ENCODE measurements at regions not wholly inside any gene's neighbourhood (a gene's known extent, or its start where the extent isn't known, plus 50 kb on each side); places are given as distances from the start of the nearest gene placed in this dataset.

- no peak for DNase-seq
These were observed 102.7 kb downstream of the CRYAA start for GRCh38 chr21:43271452-43272020.

- DNase-seq: no peak
These were observed 102.0 kb downstream of the CRYAA start for GRCh38 chr21:43270800-43271301.

GRCh38 chr21:43269957-43270705 lies 101.3 kb downstream of the CRYAA start:
- DNase-seq: no peak

DNA sequence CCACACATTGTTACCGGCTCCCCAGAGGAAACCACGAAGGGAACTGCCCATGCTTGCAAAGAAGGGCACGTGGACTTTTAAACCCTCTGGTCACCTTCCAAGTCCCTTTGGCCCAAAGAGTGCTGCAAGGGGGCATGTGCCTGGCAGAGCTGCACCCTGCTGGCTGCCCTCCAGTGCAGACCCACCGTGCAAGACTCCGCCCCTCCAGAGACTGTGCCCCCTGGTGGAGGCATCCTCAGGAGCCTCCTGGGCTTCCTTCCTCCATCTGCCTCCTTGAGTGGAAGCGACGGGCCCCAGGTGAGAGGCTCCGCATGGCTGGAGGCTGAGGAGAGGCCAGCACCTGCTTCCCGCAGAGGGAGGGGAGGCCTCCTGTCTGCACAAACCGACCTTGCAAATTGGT lies 100.6 kb downstream of the CRYAA start:
- DNase-seq: no peak

- DNase-seq: no peak
These were observed 100.0 kb downstream of the CRYAA start for GRCh38 chr21:43268804-43269186.

GRCh38 chr21:43268086-43268803 lies 99.4 kb downstream of the CRYAA start:
- no peak for DNase-seq

GRCh38 chr21:43267391-43268085 lies 98.7 kb downstream of the CRYAA start:
- no peak for DNase-seq

DNA sequence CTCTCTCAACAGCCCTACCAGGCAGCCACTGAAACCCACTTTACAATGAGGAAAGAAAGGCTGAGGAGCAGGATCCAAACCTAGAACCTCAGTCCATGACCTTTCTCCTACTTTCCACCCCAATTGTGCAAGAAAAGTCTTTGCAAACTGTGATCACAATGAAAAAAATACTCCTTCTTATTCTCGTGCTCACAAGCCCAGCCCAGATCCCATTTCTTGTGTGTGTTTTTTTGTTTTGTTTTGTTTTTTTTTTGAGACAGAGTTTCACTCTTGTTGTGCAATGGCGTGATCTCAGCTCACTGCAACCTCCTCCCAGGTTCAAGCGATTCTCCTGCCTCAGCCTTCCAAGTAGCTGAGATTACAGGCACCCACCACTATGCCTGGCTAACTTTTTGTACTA lies 97.7 kb downstream of the CRYAA start:
- DNase-seq: no peak

DNA sequence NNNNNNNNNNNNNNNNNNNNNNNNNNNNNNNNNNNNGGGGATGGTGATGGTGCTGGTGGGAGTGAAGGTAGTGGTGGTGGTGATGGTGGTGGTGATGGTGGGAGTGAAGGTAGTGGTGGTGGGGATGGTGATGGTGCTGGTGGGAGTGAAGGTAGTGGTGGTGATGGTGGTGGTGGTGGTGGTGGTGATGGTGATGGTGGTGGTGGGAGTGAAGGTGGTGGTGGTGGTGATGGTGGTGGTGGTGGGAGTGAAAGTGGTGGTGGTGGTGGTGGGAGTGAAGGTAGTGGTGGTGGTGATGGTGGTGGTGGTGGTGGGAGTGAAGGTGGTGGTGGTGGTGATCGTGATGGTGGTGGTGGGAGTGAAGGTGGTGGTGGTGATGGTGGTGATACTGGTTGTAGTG lies 93.6 kb downstream of the CRYAA start:
- DNase-seq: no peak
